Left lung (tissue), 4 donors: ENCODE measurements at regions not wholly inside any gene's neighbourhood (a gene's known extent, or its start where the extent isn't known, plus 50 kb on each side); places are given as distances from the start of the nearest gene placed in this dataset.

Experiments
- ATAC-seq: fragments of 200-7000 bp; cut with Tn5 transposase; one replicate; pipeline ENCODE4 v1.9.1; 2020; ENCODE audit warnings: moderate library complexity
- DNase-seq, 4 donors: peaks; one replicate each; pipeline ENCODE4 v3.0.0-alpha.2; 2013 to 2020
- H3K27ac ChIP-seq, 2 donors: fragments of 200-600 bp; sonication (generic) in 1 of 2; one replicate each; pipeline versions ENCODE4 v1.5.0 to v1.8.0; 2020 to 2021
- H3K27me3 ChIP-seq, 2 donors: fragments of 200-600 bp; sonication (generic) in 1 of 2; one replicate each; pipeline versions ENCODE4 v1.5.0 to v1.8.0; 2020 to 2021
- H3K36me3 ChIP-seq, 2 donors: fragments of 200-600 bp; sonication (generic) in 1 of 2; one replicate each; pipeline versions ENCODE4 v1.5.0 to v1.8.0; 2020 to 2021
- H3K4me1 ChIP-seq, 2 donors: fragments of 200-600 bp; one replicate each; pipeline ENCODE4 v1.8.0; 2021
- H3K4me3 ChIP-seq, 2 donors: fragments of 200-600 bp; sonication (generic) in 1 of 2; one replicate each; pipeline versions ENCODE4 v1.5.0 to v1.8.0; 2020 to 2021; ENCODE audit warnings: mild to moderate bottlenecking in 1 of 2
- H3K9me3 ChIP-seq, 2 donors: fragments of 200-600 bp; sonication (generic) in 1 of 2; one replicate each; pipeline versions ENCODE4 v1.5.0 to v1.8.0; 2020 to 2021
- intact Hi-C, 2 donors: fragments of 100-400 bp; cut with DNase I; formaldehyde crosslinking; loops; one replicate each; pipeline versions ENCODE4 v1.11.2 to v1.14.2; 2022
- TF ChIP-seq, protein P1 (sequence below), 2 donors: fragments of 200-600 bp; sonication (generic) in 1 of 2; IDR thresholded peaks; one replicate each; pipeline versions ENCODE4 v1.5.0 to v1.8.0; 2021; ENCODE audit warnings: antibody characterized with exemption in 2 of 2
- donor health status: DM: no; HTN: yes; CAD: no.
- donor health status: DM: no; HTN: no; CAD: no.

DNA sequence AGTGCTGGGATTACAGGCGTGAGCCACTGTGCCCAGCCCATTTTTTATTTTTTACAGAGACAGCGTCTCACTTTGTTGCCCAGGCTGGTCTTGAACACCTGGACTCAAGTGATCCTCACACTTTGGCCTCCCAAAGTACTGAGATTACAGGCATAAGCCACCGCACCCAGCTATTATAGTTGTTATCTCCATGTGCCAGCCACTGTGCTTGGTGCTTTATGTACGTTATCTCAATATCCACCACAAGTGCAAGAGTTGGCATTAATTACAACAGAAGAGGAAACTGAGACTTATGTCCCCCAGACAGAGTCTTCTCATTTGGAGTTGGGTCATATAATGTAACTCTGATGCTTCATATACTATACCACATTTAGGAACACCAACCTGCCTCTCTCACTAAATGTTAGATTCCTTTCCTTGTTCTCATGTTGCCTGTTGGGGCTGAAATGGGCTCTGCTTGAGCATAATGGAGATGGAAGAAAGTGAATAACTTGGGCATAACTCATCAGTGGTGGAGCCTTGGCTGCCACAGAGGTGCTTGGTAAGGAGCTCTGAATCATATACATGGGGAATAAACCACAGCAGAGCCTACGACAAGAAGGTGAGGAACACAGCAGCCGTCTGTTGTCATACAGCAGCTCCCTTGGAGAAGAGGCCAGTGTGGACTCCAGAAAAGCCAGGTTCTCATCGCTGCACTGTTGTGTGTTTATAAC, 84.3 kb downstream of the SPRY1 start:
- intact Hi-C loops = no loop called here
- Histone ChIP-seq H3K27me3 (no peaks in the 10 kb centered on the region), H3K9me3 (no peaks in the 10 kb centered on the region), H3K4me3 (no peak overlapping the region), H3K4me1 (peaks cover 0 to 24% of the 10 kb centered on the region in 2 donors), H3K36me3 (no peaks in the 10 kb centered on the region), H3K27ac (no peak overlapping the region)
- TF ChIP-seq, protein P1, sequence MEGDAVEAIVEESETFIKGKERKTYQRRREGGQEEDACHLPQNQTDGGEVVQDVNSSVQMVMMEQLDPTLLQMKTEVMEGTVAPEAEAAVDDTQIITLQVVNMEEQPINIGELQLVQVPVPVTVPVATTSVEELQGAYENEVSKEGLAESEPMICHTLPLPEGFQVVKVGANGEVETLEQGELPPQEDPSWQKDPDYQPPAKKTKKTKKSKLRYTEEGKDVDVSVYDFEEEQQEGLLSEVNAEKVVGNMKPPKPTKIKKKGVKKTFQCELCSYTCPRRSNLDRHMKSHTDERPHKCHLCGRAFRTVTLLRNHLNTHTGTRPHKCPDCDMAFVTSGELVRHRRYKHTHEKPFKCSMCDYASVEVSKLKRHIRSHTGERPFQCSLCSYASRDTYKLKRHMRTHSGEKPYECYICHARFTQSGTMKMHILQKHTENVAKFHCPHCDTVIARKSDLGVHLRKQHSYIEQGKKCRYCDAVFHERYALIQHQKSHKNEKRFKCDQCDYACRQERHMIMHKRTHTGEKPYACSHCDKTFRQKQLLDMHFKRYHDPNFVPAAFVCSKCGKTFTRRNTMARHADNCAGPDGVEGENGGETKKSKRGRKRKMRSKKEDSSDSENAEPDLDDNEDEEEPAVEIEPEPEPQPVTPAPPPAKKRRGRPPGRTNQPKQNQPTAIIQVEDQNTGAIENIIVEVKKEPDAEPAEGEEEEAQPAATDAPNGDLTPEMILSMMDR (IDR thresholded peaks at IDR 0.05) = no peak
- DNase-seq (no peak), ATAC-seq (no peak)

- H3K4me1 ChIP-seq = peaks cover 0 to 24% of the 10 kb centered on the region in 2 donors
- no peak overlapping the region for H3K27ac ChIP-seq
- no peaks in the 10 kb centered on the region for H3K27me3 ChIP-seq
- H3K9me3 ChIP-seq = no peaks in the 10 kb centered on the region
- H3K36me3 ChIP-seq = no peaks in the 10 kb centered on the region
- DNase-seq = no peak
- no peak overlapping the region for H3K4me3 ChIP-seq
- no peak for ATAC-seq
- TF ChIP-seq, protein P1 (IDR thresholded peaks at IDR 0.05) = no peak
- intact Hi-C loops = no loop called here
Measured at GRCh38 chr4:123481717-123482116, 85.1 kb downstream of the SPRY1 start.

DNA sequence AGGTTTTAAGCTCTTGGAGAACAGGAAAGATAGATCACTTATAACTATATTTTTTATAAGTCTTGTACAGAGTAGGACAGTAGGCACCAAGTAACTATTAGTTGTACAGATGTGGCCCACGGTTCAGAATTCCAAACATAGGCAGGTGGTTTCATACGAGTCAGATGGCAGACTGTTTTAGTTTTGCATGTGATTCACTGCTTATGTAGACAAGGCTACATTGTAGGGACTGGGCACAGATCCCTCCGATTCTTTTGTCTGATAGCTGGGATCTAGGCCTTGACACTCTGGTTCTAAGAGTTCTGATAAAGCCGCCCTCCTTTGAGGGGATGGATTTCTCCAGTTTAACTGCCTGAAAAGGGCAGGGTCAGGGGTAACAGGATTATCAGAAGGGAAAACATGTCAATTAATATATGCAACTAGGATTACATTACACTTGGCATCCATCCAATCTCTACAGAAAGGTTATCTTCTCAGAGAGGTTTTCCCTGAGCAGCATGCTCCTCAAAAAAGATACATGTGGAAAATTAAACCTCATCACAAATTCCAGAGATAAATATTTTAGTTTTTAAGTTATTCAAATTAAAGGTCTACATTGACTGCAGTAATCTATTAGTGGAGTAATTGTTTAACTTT, 87.8 kb downstream of the SPRY1 start:
- Histone ChIP-seq H3K27ac (no peak overlapping the region), H3K9me3 (no peaks in the 10 kb centered on the region), H3K27me3 (no peaks in the 10 kb centered on the region), H3K36me3 (no peaks in the 10 kb centered on the region), H3K4me1 (peaks cover 0 to 10% of the 10 kb centered on the region in 2 donors), H3K4me3 (no peak overlapping the region)
- ATAC-seq (no peak), DNase-seq (no peak)
- TF ChIP-seq, protein P1 (IDR thresholded peaks at IDR 0.05) = no peak
- intact Hi-C loops = no loop called here

DNA sequence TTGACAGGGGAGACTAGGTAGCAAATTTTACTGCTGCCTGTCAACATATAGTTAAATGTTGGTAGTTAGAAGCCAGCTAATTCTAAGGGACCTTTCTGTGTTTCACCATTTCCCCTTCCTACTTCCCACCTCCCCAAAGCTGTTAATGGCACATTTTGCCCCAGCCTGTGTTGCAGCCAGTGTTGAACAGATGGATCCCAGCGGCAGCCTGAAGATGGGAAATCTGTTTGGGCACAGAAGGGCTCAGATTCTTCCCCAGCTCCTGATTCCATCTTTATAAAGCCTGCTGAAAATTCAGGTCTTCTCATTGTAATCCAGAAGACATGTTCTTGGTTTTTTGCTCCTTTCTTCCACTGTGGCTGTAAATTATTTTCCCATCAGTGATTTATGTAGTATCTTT, 89.0 kb downstream of the SPRY1 start:
- Histone ChIP-seq H3K4me3 (no peak overlapping the region), H3K9me3 (no peaks in the 10 kb centered on the region), H3K4me1 (peaks cover 0 to 5% of the 10 kb centered on the region in 2 donors), H3K36me3 (no peaks in the 10 kb centered on the region), H3K27me3 (no peaks in the 10 kb centered on the region), H3K27ac (no peak overlapping the region)
- ATAC-seq = no peak
- TF ChIP-seq, protein P1 (IDR thresholded peaks at IDR 0.05) = no peak
- no peak for DNase-seq
- intact Hi-C loops = no loop called here

- Histone ChIP-seq H3K27ac (no peak overlapping the region), H3K36me3 (no peaks in the 10 kb centered on the region), H3K4me1 (peaks cover 0 to 5% of the 10 kb centered on the region in 2 donors), H3K27me3 (no peaks in the 10 kb centered on the region), H3K4me3 (no peak overlapping the region), H3K9me3 (no peaks in the 10 kb centered on the region)
- intact Hi-C loops = no loop called here
- TF ChIP-seq, protein P1 (IDR thresholded peaks at IDR 0.05) = no peak
- no peak for DNase-seq
- ATAC-seq = peak; percentile 97
Measured at GRCh38 chr4:123488916-123489315, 92.3 kb downstream of the SPRY1 start.
